GM21367 (cell line): ENCODE measurements at regions not wholly inside any gene's neighbourhood (a gene's known extent, or its start where the extent isn't known, plus 50 kb on each side); places are given as distances from the start of the nearest gene placed in this dataset.
"Not testable (repeated sequence)": the region's sequence is repeated elsewhere in the genome, so short reads cannot be mapped to it uniquely, and the experiment has no call there.

Source experiments
- ATAC-seq: cut with Tn5 transposase; IDR thresholded peaks from one replicate; pipeline ENCODE4 v1.9.1; 2021; ENCODE audit not compliant: unreplicated experiment

GRCh38 chr6:50993941-50994720 lies 175.5 kb downstream of the TFAP2B start:
- ATAC-seq = no peak

GRCh38 chr6:50995036-50995435 lies 176.4 kb downstream of the TFAP2B start:
- no peak for ATAC-seq

GRCh38 chr6:50998905-50999304 lies 180.2 kb downstream of the TFAP2B start:
- no peak for ATAC-seq

GRCh38 chr6:51001399-51001798 lies 182.7 kb downstream of the TFAP2B start:
- no peak for ATAC-seq

- no peak for ATAC-seq
Observed at GRCh38 chr6:51004380-51004779, 185.7 kb downstream of the TFAP2B start.

GRCh38 chr6:51005779-51006178 lies 187.1 kb downstream of the TFAP2B start:
- no peak for ATAC-seq

GRCh38 chr6:51007237-51007636 lies 188.6 kb downstream of the TFAP2B start:
- no peak for ATAC-seq

- ATAC-seq = not testable (repeated sequence)
Observed at GRCh38 chr6:51008693-51009092, 190.0 kb downstream of the TFAP2B start.

GRCh38 chr6:51013376-51013775 lies 194.7 kb downstream of the TFAP2B start:
- ATAC-seq = no peak

GRCh38 chr6:51015394-51015793 lies 196.7 kb downstream of the TFAP2B start:
- ATAC-seq = no peak

- ATAC-seq = no peak
Observed at GRCh38 chr6:51016489-51016888, 197.8 kb downstream of the TFAP2B start.

- ATAC-seq = no peak
Observed at GRCh38 chr6:51019806-51020205, 201.1 kb downstream of the TFAP2B start.

- ATAC-seq = no peak
Observed at GRCh38 chr6:51021171-51021570, 202.5 kb downstream of the TFAP2B start.

- no peak for ATAC-seq
Observed at GRCh38 chr6:51024126-51024525, 205.5 kb downstream of the TFAP2B start.

- no peak for ATAC-seq
Observed at GRCh38 chr6:51025082-51025777, 206.6 kb downstream of the TFAP2B start.

- no peak for ATAC-seq
Observed at GRCh38 chr6:51027283-51028065, 208.8 kb downstream of the TFAP2B start.

- no peak for ATAC-seq
Observed at GRCh38 chr6:51028276-51028675, 209.6 kb downstream of the TFAP2B start.

GRCh38 chr6:51029561-51029960 lies 210.9 kb downstream of the TFAP2B start:
- ATAC-seq = no peak

GRCh38 chr6:51045548-51045947 lies 226.9 kb downstream of the TFAP2B start:
- ATAC-seq = no peak

GRCh38 chr6:51049288-51049982 lies 230.8 kb downstream of the TFAP2B start:
- no peak for ATAC-seq
